Jurkat, Clone E6-1 (cell line): ENCODE measurements at regions not wholly inside any gene's neighbourhood (a gene's known extent, or its start where the extent isn't known, plus 50 kb on each side); places are given as distances from the start of the nearest gene placed in this dataset.

ENCODE experiments used
- DNase-seq: peaks from one replicate; pipeline ENCODE4 v3.0.0-alpha.2; 2011; ENCODE audit warnings: low read depth, low spot score
- H3K4me3 ChIP-seq: 2 replicates; pipeline ENCODE4 v1.5.1; 2011; ENCODE audit warnings: mild to moderate bottlenecking, low read length, control low read depth, moderate library complexity

DNA sequence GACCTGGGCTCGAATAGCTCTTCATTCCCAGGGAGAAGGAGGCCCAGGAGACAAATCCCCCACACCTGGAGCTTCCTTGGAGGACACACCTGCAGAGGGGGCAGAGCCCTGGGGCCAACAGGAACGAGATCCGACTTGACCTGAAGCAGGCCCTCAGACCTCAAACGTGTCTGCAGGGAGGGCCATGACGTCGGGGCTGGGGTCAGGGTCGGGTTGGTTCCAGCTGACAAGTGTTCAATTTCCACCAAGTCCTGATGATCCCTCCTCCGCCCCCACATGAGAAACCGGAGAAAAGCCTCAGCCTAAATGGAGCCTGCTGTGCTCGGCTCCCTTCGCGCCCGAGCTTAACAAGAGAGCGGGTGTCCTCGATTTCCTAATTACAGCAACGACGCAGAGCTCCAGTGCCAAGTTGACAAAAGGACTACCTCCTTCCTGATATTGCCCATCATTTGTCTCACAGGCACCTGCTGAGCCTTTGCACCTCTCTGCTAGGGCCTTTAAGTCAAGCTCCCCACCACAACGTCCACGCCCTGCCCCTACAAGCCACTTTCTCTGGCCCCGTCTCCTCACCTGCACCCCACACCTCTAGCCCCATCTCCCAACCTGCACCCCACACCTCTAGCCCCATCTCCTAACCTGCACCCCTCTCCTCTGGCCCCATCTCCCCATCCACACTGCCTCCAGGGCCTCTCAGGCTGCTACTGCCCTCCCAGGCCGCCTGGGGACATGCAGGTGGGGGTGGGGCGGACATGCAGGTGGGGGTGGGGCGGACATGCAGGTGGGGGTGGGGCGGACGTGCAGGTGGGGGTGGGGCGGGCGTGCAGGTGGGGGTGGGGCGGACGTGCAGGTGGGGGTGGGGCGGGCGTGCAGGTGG is 519.4 kb downstream of the GLRX3 start:
- no peak for DNase-seq
- H3K4me3 ChIP-seq: no peak overlapping the region

DNA sequence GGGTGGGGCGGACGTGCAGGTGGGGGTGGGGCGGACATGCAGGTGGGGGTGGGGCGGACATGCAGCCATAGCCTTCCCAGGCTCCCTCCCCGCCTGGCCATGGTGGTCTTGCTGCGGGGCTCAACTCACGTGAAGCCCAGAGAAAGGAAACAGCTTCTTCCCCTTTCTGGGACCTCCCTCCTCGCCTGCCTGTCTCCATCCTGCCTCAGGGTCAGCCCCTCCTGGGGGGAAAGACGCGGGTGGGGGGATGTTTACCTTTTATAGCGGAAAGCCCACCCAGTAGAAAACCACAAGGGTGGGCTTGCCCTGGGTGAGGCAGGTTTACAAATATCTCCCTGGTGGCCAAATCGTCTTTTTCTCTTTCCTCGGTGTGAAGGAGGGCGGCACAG is 520.0 kb downstream of the GLRX3 start:
- DNase-seq: no peak
- H3K4me3 ChIP-seq: no peak overlapping the region

DNA sequence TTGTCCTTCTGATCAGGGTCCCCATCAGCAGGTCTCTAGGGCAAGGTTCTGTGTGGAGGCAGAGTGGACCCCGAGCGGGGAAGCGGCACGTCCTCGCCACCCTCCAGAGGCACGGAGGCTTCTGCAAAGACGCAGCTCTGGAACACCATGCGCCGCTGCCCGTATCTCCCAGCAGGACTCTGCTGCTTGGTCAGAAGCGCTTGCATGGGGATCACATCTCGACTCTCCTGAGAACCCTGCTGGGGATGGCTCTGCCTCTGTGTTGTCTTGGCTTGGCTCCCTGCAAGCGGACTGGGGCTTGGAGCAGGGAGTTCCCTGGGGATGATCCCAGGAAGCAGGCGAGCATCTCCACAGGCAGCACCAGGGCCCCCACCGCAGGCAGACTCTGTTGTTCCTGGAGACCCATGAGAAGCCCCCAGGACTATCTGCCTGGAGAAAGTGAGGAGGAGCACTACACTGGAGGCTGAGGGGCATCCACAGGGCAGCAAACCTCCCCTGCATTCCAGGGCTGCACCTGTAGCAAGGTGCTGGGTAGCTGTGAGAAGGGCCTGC is 520.5 kb downstream of the GLRX3 start:
- DNase-seq: no peak
- H3K4me3 ChIP-seq: no peak overlapping the region

DNA sequence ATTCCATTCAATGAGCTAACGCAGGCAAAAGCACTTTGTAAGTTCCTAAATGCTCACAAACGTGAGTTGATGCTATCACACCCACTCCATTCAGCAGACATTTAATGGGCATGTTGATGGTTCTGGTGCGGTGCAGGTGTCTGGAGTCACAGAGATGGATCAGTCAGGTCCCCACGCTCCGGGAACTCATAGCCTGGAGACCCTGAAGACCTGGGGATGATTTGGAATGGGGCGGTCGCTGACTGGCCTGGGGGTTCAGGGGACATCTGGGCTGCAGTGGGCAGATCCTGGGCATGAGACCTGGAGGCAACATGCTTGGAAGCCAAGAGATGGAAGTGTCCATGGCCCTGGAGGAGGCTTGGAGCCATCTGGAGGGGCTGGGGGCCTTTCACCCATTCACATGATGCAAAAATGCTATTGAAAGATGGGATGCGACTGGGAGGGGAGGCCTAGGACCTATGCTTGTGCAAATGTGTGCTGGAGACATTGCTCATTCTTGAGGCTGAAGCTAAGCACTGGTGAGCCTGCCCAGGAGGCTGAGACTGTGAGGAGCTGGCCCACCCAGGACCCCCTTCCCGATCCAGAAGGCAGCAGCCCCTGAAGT is 522.6 kb downstream of the GLRX3 start:
- no peak overlapping the region for H3K4me3 ChIP-seq
- DNase-seq: no peak

DNA sequence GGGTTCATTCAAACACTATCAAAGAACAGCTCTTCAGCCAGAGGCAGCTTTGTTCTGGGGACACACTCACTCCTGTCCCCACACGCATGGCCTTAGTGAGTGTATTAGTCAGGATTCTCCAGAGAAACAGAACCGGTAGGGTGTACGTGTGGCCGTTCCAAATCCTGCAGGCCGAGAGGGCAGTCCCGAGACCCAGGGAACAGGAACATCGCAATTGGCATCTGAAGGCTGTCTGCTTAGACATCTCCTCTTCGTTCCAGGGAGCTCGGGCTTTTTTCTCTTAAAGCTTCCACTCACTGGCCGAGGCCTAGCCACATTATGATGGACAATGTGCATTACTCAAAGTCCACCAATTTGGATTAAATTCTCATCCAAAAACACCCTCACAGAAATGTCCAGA is 523.3 kb downstream of the GLRX3 start:
- DNase-seq: no peak
- H3K4me3 ChIP-seq: no peak overlapping the region

DNA sequence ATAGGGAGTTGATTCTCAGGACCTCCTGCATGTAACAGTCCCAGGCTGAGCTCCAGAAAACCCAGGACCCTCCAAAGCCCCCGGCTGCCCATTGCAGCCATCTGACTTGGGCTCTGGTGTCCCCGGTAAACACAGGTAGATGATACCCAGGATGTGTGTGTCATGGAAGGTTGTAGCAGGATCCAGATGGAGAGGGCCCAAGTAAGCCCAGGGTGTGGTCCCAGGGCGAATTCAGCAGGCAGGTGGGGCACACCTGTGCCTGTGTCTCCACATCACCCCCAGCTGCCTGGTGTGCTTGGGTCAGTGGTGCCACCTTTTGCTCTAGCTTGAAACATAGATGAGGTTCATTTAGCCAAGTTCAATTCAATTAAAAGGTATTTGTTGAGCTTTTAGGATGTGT is 524.1 kb downstream of the GLRX3 start:
- DNase-seq: no peak
- H3K4me3 ChIP-seq: no peak overlapping the region

DNA sequence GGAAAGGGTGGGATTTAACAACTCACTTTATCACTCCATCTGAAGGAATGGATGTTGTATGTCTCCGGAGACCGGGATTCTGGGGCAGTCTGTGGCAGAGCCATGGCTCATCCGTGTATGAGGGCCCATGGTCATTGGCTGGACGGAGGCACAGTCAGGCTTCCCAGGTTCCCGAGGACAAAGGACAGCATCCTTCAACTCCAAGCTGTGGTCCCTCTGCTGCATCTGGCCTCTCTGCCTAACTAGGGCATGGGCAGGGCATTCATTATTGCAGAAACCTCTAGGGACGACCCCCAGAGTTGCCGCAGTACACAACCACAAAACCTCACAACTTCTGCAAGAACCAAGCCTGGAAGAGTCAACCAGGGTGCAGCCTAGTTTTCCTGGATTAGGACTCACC is 525.2 kb downstream of the GLRX3 start:
- no peak overlapping the region for H3K4me3 ChIP-seq
- no peak for DNase-seq

DNA sequence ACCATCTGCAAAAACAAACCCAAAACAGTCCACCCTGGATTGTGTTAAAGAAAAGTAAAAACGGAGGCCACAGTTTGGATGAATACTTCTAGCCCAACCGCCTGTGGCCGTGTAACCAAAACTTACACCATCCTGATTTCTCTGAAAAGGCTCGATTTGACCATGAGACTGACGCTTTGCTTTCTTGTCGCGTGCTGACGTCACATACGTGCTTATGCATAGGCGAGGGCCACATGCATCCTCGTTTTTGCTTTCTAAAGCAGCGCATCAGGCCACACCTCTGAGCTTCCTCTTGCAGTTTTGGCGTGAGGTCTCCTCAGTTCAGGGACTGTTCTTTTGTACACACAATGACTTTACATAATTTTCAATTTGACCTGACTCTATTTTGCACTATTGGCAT is 526.6 kb downstream of the GLRX3 start:
- H3K4me3 ChIP-seq: no peak overlapping the region
- no peak for DNase-seq

DNA sequence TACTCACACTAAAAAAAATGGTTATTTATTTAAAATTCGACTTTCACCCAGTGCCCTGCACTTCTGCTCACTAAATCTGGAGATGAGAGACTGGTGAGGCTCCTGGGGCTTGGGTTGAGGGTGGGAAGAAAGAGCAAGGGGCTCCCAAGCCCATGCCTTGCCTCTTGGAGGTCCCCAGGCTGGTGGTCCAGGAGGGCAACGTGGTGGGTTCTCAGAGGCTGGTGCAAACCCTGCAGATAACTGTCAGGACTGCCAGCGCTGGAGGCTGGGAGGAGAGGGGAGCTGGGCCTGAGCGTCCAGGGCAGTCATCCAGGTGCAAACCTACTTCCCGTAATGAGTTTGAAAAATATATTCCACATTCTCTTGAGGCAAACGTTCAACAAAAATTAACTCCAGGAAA is 528.3 kb downstream of the GLRX3 start:
- H3K4me3 ChIP-seq: no peak overlapping the region
- no peak for DNase-seq

DNA sequence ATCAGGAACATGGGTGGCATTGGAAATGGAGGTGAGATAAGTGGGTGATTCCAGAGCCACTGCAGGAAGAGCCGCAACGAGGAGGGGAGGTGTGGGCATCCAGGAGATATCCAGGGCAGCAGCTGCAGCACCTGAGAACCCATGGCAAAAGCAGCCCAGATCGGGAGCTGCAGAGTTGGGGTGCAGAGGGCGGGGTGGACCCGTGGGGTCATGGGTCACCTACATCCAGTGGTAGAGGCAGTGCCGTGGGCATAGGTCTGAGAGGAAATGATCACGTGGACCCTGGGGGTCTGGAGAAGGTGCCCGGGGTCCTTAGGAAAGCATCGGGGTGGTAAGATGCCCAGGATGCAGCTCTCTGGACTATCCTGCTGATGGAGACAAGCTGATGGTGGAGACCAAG is 530.0 kb downstream of the GLRX3 start:
- no peak overlapping the region for H3K4me3 ChIP-seq
- DNase-seq: no peak

DNA sequence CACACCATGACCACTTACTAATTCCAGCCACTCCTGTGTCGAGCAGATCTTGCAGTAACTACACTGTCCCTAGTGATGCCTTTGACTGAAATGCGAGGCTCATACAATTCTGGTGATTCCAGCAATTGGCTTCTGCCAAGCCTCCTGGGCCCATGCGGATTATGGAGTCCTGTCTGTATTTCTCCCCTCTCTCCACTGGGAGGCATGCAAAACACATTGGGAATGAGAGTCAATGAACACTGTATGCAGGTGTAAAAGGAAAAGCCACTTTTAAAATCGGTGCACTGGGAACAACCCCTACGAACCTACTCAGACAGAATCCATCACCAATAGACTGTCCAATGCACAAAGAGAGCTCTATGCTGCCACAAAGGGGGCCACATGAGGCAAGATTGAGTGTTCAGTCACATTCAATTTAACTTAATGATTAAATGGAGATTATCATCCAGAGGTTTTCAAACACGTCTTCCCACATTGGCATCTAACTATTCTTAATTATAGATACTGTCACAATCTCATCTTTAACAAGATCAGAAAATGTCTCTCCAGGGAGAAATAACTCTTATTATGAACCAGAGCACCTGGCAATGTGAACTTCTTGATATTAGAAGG is 550.6 kb downstream of the GLRX3 start:
- DNase-seq: no peak
- H3K4me3 ChIP-seq: no peak overlapping the region

DNA sequence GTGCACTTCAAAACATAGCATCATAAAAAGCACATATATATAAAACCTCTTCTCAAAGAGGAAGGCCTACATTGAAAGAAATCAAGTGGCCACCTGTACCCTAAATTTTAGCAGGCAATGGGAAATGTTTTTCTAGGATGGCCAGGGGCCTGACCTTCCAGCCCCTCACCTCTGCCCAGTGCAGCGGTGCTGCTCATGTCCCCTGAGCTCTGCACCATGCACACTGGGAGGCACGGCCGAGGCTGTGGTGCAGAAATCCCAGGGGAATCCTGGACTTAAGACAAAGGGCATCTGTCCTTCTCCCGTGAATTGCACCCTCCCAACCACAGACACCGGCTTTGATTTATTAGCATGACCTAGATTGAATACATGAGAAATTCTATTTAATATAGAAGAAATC is 551.4 kb downstream of the GLRX3 start:
- no peak for DNase-seq
- no peak overlapping the region for H3K4me3 ChIP-seq

DNA sequence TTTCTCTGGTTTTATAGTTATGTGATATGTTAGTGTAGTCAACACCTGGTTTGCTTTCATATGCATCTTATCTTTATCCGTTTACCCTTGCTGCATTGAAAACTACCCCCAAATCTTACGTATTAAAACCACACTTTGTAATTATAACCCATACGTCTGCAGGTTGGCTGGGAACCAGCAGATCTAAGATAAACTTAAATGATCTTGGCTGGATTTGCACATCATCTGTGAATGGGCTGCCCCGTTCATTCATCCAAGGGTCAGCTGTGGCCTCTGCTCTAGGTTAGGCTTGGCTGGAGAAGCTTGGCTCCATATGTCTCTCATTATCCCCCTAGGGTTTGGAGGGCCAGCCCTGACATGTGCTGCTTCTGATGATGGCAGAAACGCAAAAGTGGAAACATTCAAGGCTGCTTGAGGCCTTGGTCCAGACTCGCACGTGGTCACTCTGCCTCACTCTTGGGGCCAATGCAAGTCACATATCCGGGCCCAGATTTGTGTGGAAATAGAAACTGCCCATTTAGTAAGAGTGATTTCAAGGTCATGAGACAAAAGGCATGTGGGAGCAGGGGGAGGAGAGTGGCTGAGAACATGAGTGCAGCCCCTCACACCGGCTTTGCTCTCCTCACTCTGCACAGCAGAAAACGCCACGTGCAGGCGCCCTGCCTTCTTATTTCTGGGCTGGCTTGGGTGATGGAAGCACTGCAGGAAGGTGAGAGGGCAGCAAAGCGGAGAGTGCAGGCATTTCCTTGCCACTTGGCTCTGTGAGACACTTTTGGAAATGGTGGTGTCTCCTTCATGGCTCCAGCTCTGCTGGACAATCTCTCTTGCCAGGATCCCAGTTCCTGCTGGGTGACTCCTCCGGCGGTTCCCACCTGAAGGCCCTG is 553.8 kb downstream of the GLRX3 start:
- no peak overlapping the region for H3K4me3 ChIP-seq
- DNase-seq: peak; percentile 28

DNA sequence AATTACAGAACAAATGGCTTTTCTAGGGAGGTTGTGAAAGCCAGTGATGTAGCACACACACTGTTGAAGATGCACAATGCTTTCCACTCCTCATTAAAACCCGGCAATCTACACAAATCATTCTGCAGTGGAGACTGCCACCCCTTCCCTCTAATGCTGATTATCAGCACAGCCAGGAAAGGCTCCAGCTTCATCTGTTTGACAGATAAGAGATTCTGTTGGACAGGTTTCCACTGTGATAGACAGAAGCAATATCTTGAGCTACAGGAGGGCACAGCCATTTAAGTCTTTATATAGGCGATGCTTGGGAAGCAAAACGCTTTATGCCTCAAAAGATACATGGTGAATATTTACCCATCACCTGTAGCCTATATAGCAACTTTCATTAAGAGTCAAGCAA is 555.6 kb downstream of the GLRX3 start:
- DNase-seq: no peak
- H3K4me3 ChIP-seq: no peak overlapping the region

DNA sequence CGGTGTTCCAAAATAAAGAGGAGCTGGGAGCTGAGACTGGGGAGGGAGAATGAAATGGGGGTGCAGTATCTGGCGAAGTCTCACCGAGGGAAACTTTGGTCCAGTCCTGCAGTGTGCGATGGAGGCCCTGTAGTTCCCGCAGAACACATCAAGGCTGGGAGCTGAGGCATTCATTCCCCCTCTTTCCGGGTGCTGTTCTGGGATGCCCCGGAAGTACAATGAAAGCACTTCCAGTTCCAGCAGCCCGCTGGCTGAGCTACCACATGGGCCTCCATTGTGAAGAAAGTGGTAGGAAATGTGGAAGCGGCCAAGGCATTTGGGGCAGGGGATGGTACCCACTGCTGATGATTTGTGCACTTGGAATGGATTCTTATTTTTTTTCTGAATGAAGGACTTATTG is 560.7 kb downstream of the GLRX3 start:
- no peak overlapping the region for H3K4me3 ChIP-seq
- no peak for DNase-seq

DNA sequence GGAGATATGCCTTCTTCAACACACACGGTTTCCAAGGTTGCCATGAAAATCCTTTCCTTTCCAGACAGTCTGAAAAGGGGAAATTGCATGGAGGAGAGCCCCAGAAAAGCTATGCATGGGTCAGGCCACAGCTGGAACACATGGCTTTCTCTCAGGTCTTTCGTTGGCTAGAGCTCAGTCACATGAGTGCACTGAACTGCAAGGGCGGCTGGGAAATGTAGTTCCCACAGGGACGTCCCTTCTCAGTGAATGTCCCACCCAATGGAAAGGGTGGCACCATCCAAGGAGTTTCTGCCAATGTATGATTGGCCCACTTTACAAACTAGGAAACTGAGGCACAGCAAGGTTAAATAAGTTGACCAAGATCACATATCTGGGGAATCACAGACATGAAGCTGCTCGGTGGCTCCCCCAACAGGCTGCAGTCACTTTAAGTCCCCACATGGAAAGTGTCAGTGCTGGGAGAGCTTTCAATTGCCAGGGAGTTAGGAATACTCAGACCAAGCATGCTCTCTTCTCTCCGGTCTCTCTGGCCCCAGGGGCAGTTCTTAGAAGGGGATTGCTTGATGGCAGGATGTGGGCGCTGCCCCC is 571.3 kb downstream of the GLRX3 start:
- no peak for DNase-seq
- no peak overlapping the region for H3K4me3 ChIP-seq

DNA sequence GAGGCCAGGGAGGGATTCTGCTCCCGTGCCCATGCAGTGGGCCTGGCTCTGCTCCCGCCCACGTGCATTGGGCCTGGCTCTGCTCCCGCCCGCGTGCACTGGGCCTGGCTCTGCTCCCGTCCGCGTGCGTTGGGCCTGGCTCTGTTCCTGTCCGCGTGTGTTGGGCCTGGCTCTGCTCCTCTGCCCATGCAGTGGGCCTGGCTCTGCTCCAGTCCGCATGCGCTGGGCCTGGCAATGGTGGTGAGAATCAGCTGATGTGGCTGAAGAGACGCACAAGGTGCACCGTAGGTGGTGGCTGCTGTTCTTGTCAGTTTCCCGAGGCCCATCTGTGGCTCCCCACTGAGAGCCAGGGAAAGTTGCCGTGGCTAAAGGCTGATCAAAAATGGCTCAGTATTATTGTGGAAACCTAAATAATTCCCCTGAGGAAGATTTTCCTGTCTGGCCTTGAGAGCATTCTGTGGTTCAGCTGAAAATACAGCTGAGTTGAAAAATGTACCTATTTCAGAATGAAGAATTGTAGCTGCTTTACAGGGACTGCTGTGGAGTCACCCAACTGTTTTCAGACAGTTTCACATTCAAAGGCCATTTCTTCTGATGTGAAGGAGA is 572.4 kb downstream of the GLRX3 start:
- no peak for DNase-seq

DNA sequence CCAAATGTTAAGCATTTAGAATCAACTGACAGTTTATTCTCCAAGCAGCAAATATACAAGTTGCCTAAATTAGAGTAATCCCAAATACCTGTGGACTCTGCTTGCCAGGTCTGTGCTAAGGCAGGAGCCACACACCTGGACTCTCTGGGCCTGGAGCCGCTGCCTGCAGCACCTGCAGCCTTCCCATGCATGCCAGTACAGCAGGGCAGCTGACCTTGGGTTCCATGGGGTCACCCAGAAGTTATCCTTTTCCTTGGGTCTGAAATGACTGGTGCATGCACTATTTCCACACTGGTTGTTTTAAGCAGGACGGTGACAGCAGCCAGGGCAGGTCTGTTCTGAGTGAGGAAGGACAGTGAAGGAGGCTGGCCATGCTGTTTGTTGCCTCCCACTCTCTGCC is 573.2 kb downstream of the GLRX3 start:
- no peak for DNase-seq
- H3K4me3 ChIP-seq: no peak overlapping the region

More for the DNA sequence above, 572.4 kb downstream of the GLRX3 start:
- no peak overlapping the region for H3K4me3 ChIP-seq

DNA sequence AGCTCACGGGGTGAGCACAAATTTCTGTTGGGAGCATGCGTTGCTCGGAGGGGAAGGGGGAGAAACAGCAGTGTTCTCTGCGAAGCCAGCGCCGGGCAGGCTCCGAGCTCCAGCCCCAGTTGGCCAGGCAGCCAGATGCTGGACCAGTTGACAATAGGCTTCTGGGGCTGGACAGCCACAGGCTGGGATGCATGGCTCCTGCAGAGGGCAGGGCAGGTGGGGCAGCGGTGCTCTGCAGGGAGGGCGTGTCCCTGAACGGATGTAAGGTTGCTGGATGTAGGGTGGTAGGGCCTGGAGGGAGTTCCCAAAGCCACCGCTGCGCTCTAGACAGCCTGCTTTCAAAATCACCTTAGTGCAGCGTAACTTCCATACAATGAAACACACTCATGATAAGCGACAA is 574.9 kb downstream of the GLRX3 start:
- DNase-seq: no peak
- no peak overlapping the region for H3K4me3 ChIP-seq
